Endodermal cell (in vitro differentiated cells): ENCODE measurements at regions not wholly inside any gene's neighbourhood (a gene's known extent, or its start where the extent isn't known, plus 50 kb on each side); places are given as distances from the start of the nearest gene placed in this dataset.
A peak's percentile ranks its signal among the peaks of the same experiment; 100 is the strongest.

ENCODE experiments used
- DNase-seq: peaks from one replicate; pipeline ENCODE4 v3.0.0-alpha.2; 2017
- H3K27ac ChIP-seq: 2 replicates; pipeline ENCODE4 v1.5.1; 2013; ENCODE audit warnings: mild to moderate bottlenecking, low read depth, low read length, moderate library complexity
- H3K27me3 ChIP-seq: 2 replicates; pipeline ENCODE4 v1.6.1; 2013; ENCODE audit warnings: mild to moderate bottlenecking, low read length, moderate library complexity; ENCODE audit not compliant: insufficient read depth, control insufficient read depth, poor library complexity, severe bottlenecking
- H3K36me3 ChIP-seq: 2 replicates; pipeline ENCODE4 v1.7.0; 2013; ENCODE audit warnings: mild to moderate bottlenecking, low read length, moderate library complexity; ENCODE audit not compliant: control insufficient read depth, insufficient read depth
- H3K4me1 ChIP-seq: one replicate; pipeline ENCODE4 v1.7.0; 2013; ENCODE audit warnings: low read length; ENCODE audit not compliant: control insufficient read depth, insufficient read depth
- H3K4me3 ChIP-seq: 2 replicates; pipeline ENCODE4 v1.5.1; 2013; ENCODE audit warnings: mild to moderate bottlenecking, low read length, moderate library complexity
- H3K9ac ChIP-seq: 2 replicates; pipeline ENCODE4 v1.6.1; 2013; ENCODE audit warnings: mild to moderate bottlenecking, low read length, moderate library complexity; ENCODE audit not compliant: poor library complexity, severe bottlenecking; ENCODE audit errors: extremely low read depth
- H3K9me3 ChIP-seq: 2 replicates; pipeline ENCODE4 v1.6.1; 2013; ENCODE audit warnings: mild to moderate bottlenecking, low read length, moderate library complexity; ENCODE audit not compliant: control insufficient read depth
- H3K27ac Mint-ChIP-seq: 2 replicates; pipeline ENCODE4 v1.8.0; 2020; ENCODE audit warnings: mixed read lengths
- H3K27me3 Mint-ChIP-seq: 2 replicates; pipeline ENCODE4 v1.8.0; 2021; ENCODE audit warnings: mild to moderate bottlenecking, mixed read lengths; ENCODE audit not compliant: insufficient read depth
- H3K36me3 Mint-ChIP-seq: 2 replicates; pipeline ENCODE4 v1.8.0; 2020; ENCODE audit warnings: low read depth, mixed read lengths
- H3K4me1 Mint-ChIP-seq: 2 replicates; pipeline ENCODE4 v1.8.0; 2020; ENCODE audit warnings: mixed read lengths
- H3K4me3 Mint-ChIP-seq: 2 replicates; pipeline ENCODE4 v1.8.0; 2020; ENCODE audit warnings: mild to moderate bottlenecking, moderate library complexity, mixed read lengths
- H3K9me3 Mint-ChIP-seq: 2 replicates; pipeline ENCODE4 v1.8.0; 2020; ENCODE audit warnings: mild to moderate bottlenecking, mixed read lengths
- CTCF ChIP-seq: fragments of 200-600 bp; sonication (generic); conservative IDR thresholded peaks from 2 replicates; pipeline ENCODE4 v1.5.0; 2021; ENCODE audit warnings: antibody characterized with exemption, mild to moderate bottlenecking
- WGBS, 2 experiments: methylation state at CpG; one replicate each; pipeline versions ENCODE4 v1.1.5 to v1.1.7; 2013; ENCODE audit warnings: missing lambda C conversion rate in 2 of 2, mixed read lengths in 1 of 2; ENCODE audit not compliant: insufficient coverage in 1 of 2, insufficient read length in 1 of 2; 5-methylcytosine and 5-hydroxymethylcytosine counted together

- Histone ChIP-seq H3K9ac (no peak overlapping the region), H3K4me3 (no peak overlapping the region), H3K4me1 (no peaks in the 10 kb centered on the region), H3K27me3 (no peaks in the 10 kb centered on the region), H3K36me3 (no peaks in the 10 kb centered on the region), H3K9me3 (no peaks in the 10 kb centered on the region), H3K27ac (no peak overlapping the region)
- no peaks in the 10 kb centered on the region for H3K4me1 Mint-ChIP-seq
- H3K27ac Mint-ChIP-seq = no peak overlapping the region
- no peaks in the 10 kb centered on the region for H3K27me3 Mint-ChIP-seq
- no peaks in the 10 kb centered on the region for H3K36me3 Mint-ChIP-seq
- no peak for TF ChIP-seq CTCF
- 89 to 95% methylated on average over 4 to 5 of the region's 5 CpGs for WGBS, 2 experiments
- H3K9me3 Mint-ChIP-seq = no peaks in the 10 kb centered on the region
- no peak overlapping the region for H3K4me3 Mint-ChIP-seq
- DNase-seq = no peak
Measured at GRCh38 chr10:129387258-129387525, 79.8 kb upstream of the MGMT start.

- H3K27ac Mint-ChIP-seq = no peak overlapping the region
- TF ChIP-seq CTCF = no peak
Measured at GRCh38 chr10:129388435-129388834, 78.6 kb upstream of the MGMT start.

GRCh38 chr10:129389194-129389593 is 77.8 kb upstream of the MGMT start:
- no peak overlapping the region for H3K27ac Mint-ChIP-seq
- H3K27me3 Mint-ChIP-seq = no peaks in the 10 kb centered on the region
- 80 to 90% methylated on average over 4 to 6 of the region's 6 CpGs for WGBS, 2 experiments
- H3K4me1 Mint-ChIP-seq = no peaks in the 10 kb centered on the region
- no peak overlapping the region for H3K9ac ChIP-seq
- no peak overlapping the region for H3K4me3 Mint-ChIP-seq
- no peak overlapping the region for H3K4me3 ChIP-seq
- H3K36me3 ChIP-seq = no peaks in the 10 kb centered on the region
- no peaks in the 10 kb centered on the region for H3K9me3 Mint-ChIP-seq
- H3K27ac ChIP-seq = no peak overlapping the region
- no peaks in the 10 kb centered on the region for H3K27me3 ChIP-seq
- no peak for DNase-seq
- no peak for TF ChIP-seq CTCF
- H3K9me3 ChIP-seq = no peaks in the 10 kb centered on the region
- H3K4me1 ChIP-seq = no peaks in the 10 kb centered on the region
- H3K36me3 Mint-ChIP-seq = no peaks in the 10 kb centered on the region

More at GRCh38 chr10:129388435-129388834, 78.6 kb upstream of the MGMT start:
- no peaks in the 10 kb centered on the region for H3K27me3 Mint-ChIP-seq
- no peaks in the 10 kb centered on the region for H3K9me3 Mint-ChIP-seq
- no peaks in the 10 kb centered on the region for H3K36me3 ChIP-seq
- H3K4me3 Mint-ChIP-seq = no peak overlapping the region
- 92% methylated on average over 7 of the region's 7 CpGs for WGBS, 2 experiments
- no peak overlapping the region for H3K27ac ChIP-seq
- H3K27me3 ChIP-seq = no peaks in the 10 kb centered on the region
- H3K4me3 ChIP-seq = no peak overlapping the region
- no peaks in the 10 kb centered on the region for H3K9me3 ChIP-seq
- no peak overlapping the region for H3K9ac ChIP-seq
- H3K36me3 Mint-ChIP-seq = no peaks in the 10 kb centered on the region
- H3K4me1 Mint-ChIP-seq = no peaks in the 10 kb centered on the region
- no peaks in the 10 kb centered on the region for H3K4me1 ChIP-seq
- DNase-seq = peak; percentile 16
